ENCODE measurements at regions not wholly inside any gene's neighbourhood (a gene's known extent, or its start where the extent isn't known, plus 50 kb on each side); places are given as distances from the start of the nearest gene placed in this dataset.

GRCh38 chr14:49467091-49467490 lies 119.1 kb downstream of the RPS29 start:
- TF ChIP-seq ZFP30 (CRISPR knock-in tag; IDR thresholded peaks at IDR 0.05), result no peak
- no peak for TF ChIP-seq TSHZ2 (CRISPR knock-in tag; IDR thresholded peaks at IDR 0.05)

All from SK-N-SH treated with all-trans-retinoic acid at 6 μM for 48 hours (cell line).